H9 (cell line): ENCODE measurements at regions not wholly inside any gene's neighbourhood (a gene's known extent, or its start where the extent isn't known, plus 50 kb on each side); places are given as distances from the start of the nearest gene placed in this dataset.

ENCODE experiments used
- DNase-seq: peaks from one replicate; pipeline ENCODE4 v3.0.0-alpha.2; 2017
- H2AFZ ChIP-seq: one replicate; pipeline ENCODE4 v1.6.1; 2013; ENCODE audit warnings: mild to moderate bottlenecking, low read length, control low read depth, moderate library complexity
- H2AK5ac ChIP-seq: 2 replicates; pipeline ENCODE4 v1.6.1; 2013; ENCODE audit warnings: low read length, control low read depth, mixed read lengths; ENCODE audit not compliant: insufficient read length
- H2BK120ac ChIP-seq: one replicate; pipeline ENCODE4 v1.6.1; 2013; ENCODE audit warnings: low read depth, mild to moderate bottlenecking, low read length, control low read depth, inconsistent platforms; ENCODE audit not compliant: poor library complexity, severe bottlenecking
- H2BK12ac ChIP-seq: 2 replicates; pipeline ENCODE4 v1.6.1; 2013; ENCODE audit warnings: low read length, control low read depth, mixed read lengths, low read depth; ENCODE audit not compliant: insufficient read length
- H2BK15ac ChIP-seq: 2 replicates; pipeline ENCODE4 v1.6.1; 2013; ENCODE audit warnings: low read depth, low read length, control low read depth
- H2BK20ac ChIP-seq: one replicate; pipeline ENCODE4 v1.6.1; 2013; ENCODE audit warnings: low read depth, mild to moderate bottlenecking, low read length, control low read depth, inconsistent platforms; ENCODE audit not compliant: poor library complexity, severe bottlenecking
- H2BK5ac ChIP-seq: 2 replicates; pipeline ENCODE4 v1.6.1; 2013; ENCODE audit warnings: low read length, control low read depth, mixed read lengths; ENCODE audit not compliant: insufficient read length
- H3K14ac ChIP-seq: 2 replicates; pipeline ENCODE4 v1.6.1; 2013; ENCODE audit warnings: low read length, control low read depth; ENCODE audit not compliant: insufficient read depth
- H3K18ac ChIP-seq: 2 replicates; pipeline ENCODE4 v1.6.1; 2013; ENCODE audit warnings: low read depth, mild to moderate bottlenecking, mixed read lengths, low read length, control low read depth; ENCODE audit not compliant: insufficient read length
- H3K23ac ChIP-seq: 2 replicates; pipeline ENCODE4 v1.6.1; 2013; ENCODE audit warnings: low read length, control low read depth, mixed read lengths, low read depth; ENCODE audit not compliant: insufficient read length
- H3K23me2 ChIP-seq: 2 replicates; pipeline ENCODE4 v1.6.1; 2013; ENCODE audit warnings: low read depth, mild to moderate bottlenecking, mixed read lengths, low read length, control low read depth; ENCODE audit not compliant: insufficient read length, poor library complexity, severe bottlenecking
- H3K27ac ChIP-seq: 2 replicates; pipeline ENCODE4 v1.5.1; 2013; ENCODE audit warnings: low read length, control low read depth, mixed read lengths, low read depth; ENCODE audit not compliant: insufficient read length
- H3K27me3 ChIP-seq: 2 replicates; pipeline ENCODE4 v1.6.1; 2013; ENCODE audit warnings: low read length, control low read depth, inconsistent platforms; ENCODE audit not compliant: insufficient read depth
- H3K4ac ChIP-seq: 2 replicates; pipeline ENCODE4 v1.6.1; 2013; ENCODE audit warnings: low read depth, mild to moderate bottlenecking, control low read depth, inconsistent platforms, low read length, moderate library complexity
- H3K4me1 ChIP-seq: 2 replicates; pipeline ENCODE4 v1.6.1; 2013; ENCODE audit warnings: low read length, control low read depth, inconsistent platforms; ENCODE audit not compliant: insufficient read depth
- H3K4me2 ChIP-seq: 2 replicates; pipeline ENCODE4 v1.6.1; 2013; ENCODE audit warnings: low read length, control low read depth, mixed read lengths; ENCODE audit not compliant: insufficient read length, insufficient read depth
- H3K56ac ChIP-seq: 2 replicates; pipeline ENCODE4 v1.6.1; 2013; ENCODE audit warnings: low read depth, mild to moderate bottlenecking, mixed read lengths, low read length, control low read depth; ENCODE audit not compliant: insufficient read length
- H3K79me1 ChIP-seq: 2 replicates; pipeline ENCODE4 v1.6.1; 2013; ENCODE audit warnings: low read depth, mild to moderate bottlenecking, moderate library complexity, low read length, control low read depth, inconsistent platforms; ENCODE audit not compliant: insufficient read depth, poor library complexity, severe bottlenecking
- H3K79me2 ChIP-seq: 2 replicates; pipeline ENCODE4 v1.6.1; 2013; ENCODE audit warnings: low read length, control low read depth, inconsistent platforms; ENCODE audit not compliant: insufficient read depth
- H3K9ac ChIP-seq: 2 replicates; pipeline ENCODE4 v1.6.1; 2013; ENCODE audit warnings: low read length, control low read depth, mixed read lengths; ENCODE audit not compliant: insufficient read length; ENCODE audit errors: extremely low read depth
- H3K9me3 ChIP-seq: one replicate; pipeline ENCODE4 v1.6.1; 2013; ENCODE audit warnings: low read depth, low read length, inconsistent platforms; ENCODE audit not compliant: control insufficient read depth
- H3T11ph ChIP-seq: one replicate; pipeline ENCODE4 v1.6.1; 2013; ENCODE audit warnings: mild to moderate bottlenecking, low read length, control low read depth, inconsistent platforms
- H4K20me1 ChIP-seq: one replicate; pipeline ENCODE4 v1.6.1; 2013; ENCODE audit not compliant: control insufficient read depth, insufficient read length, insufficient read depth
- H4K5ac ChIP-seq: 2 replicates; pipeline ENCODE4 v1.6.1; 2013; ENCODE audit warnings: low read depth, mild to moderate bottlenecking, mixed read lengths, low read length, control low read depth; ENCODE audit not compliant: insufficient read length
- H4K8ac ChIP-seq: replicated peaks from 2 replicates; pipeline ENCODE4 v1.6.1; 2013; ENCODE audit warnings: low read length, control low read depth, mixed read lengths, low read depth; ENCODE audit not compliant: insufficient read length
- H4K91ac ChIP-seq: 2 replicates; pipeline ENCODE4 v1.6.1; 2013; ENCODE audit warnings: low read depth, mild to moderate bottlenecking, moderate library complexity, mixed read lengths, low read length, control low read depth; ENCODE audit not compliant: insufficient read length
- H3K27ac Mint-ChIP-seq, 3 experiments: 2 replicates in 2 of 3; 3 replicates in 1 of 3; pipeline ENCODE4 v1.8.0; 2020 to 2021; ENCODE audit warnings: mixed read lengths in 3 of 3, mild to moderate bottlenecking in 1 of 3, moderate library complexity in 1 of 3
- H3K27me3 Mint-ChIP-seq: 2 replicates; pipeline ENCODE4 v1.8.0; 2021; ENCODE audit warnings: low read depth, mild to moderate bottlenecking, moderate library complexity, mixed read lengths
- H3K36me3 Mint-ChIP-seq, 3 experiments: 2 replicates in 2 of 3; 3 replicates in 1 of 3; pipeline ENCODE4 v1.8.0; 2020 to 2021; ENCODE audit warnings: low read depth in 3 of 3, mixed read lengths in 3 of 3; ENCODE audit not compliant: insufficient read depth in 1 of 3
- H3K4me1 Mint-ChIP-seq, 2 experiments: 2 replicates each; pipeline ENCODE4 v1.8.0; 2020; ENCODE audit warnings: mixed read lengths in 2 of 2
- H3K4me3 Mint-ChIP-seq, 2 experiments: 2 replicates in 1 of 2; 3 replicates in 1 of 2; pipeline ENCODE4 v1.8.0; 2020 to 2021; ENCODE audit warnings: mild to moderate bottlenecking in 2 of 2, mixed read lengths in 2 of 2, moderate library complexity in 1 of 2
- H3K9me3 Mint-ChIP-seq, 2 experiments: 2 replicates in 1 of 2; 3 replicates in 1 of 2; pipeline ENCODE4 v1.8.0; 2020; ENCODE audit warnings: mild to moderate bottlenecking in 2 of 2, mixed read lengths in 2 of 2, moderate library complexity in 1 of 2
- WGBS: extraction: QIAGEN DNeasy Blood & Tissue Kit; methylation state at CpG from one replicate; pipeline ENCODE4 v1.1.7; 2013; ENCODE audit warnings: missing lambda C conversion rate, low lambda C conversion rate, mixed read lengths; ENCODE audit not compliant: insufficient read length; ENCODE audit errors: extremely low coverage; 5-methylcytosine and 5-hydroxymethylcytosine counted together
- TF ChIP-seq, protein P1 (sequence below): fragments of 200-600 bp; sonication (generic); conservative IDR thresholded peaks from 3 replicates; pipeline ENCODE4 v1.8.0; 2021; ENCODE audit warnings: antibody characterized with exemption, mild to moderate bottlenecking

DNA sequence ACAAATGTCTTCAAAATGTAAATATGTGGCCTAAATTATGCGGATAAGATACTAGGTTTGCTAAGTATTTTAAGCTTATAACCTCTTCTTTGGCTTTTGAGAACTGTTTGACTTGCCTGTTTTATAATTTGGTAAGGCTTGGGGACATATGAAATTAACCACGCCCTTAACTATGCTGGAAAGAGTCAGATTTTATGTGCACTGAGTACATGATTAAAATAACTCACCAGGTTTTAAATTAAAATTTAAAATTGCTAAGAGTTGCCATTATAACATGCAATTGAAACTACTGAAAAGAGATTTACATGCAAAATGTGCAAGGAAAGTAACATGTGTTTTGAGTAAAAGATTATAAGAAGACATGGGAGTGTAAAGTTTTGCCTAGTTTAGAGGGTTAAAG lies 141.9 kb downstream of the WDR11 start:
- Histone ChIP-seq H3K79me1 (no peaks in the 10 kb centered on the region), H2AFZ (no peak overlapping the region), H3K23me2 (peaks cover 2% of the 10 kb centered on the region), H3K27me3 (no peaks in the 10 kb centered on the region), H4K20me1 (no peaks in the 10 kb centered on the region), H4K5ac (no peak overlapping the region), H2BK5ac (no peak overlapping the region), H4K91ac (no peak overlapping the region), H3K56ac (no peak overlapping the region), H3K4ac (no peak overlapping the region), H3K18ac (no peak overlapping the region), H2BK20ac (no peak overlapping the region), H2BK12ac (no peak overlapping the region), H3K4me1 (no peaks in the 10 kb centered on the region), H3T11ph (no peak overlapping the region), H3K14ac (no peak overlapping the region), H3K79me2 (no peaks in the 10 kb centered on the region), H3K9me3 (peaks cover 27% of the 10 kb centered on the region), H2AK5ac (no peak overlapping the region), H4K8ac (no peak overlapping the region), H3K9ac (no peak overlapping the region), H2BK15ac (no peak overlapping the region), H2BK120ac (no peak overlapping the region), H3K4me2 (no peak overlapping the region), H3K23ac (no peak overlapping the region), H3K27ac (no peak overlapping the region)
- H3K9me3 Mint-ChIP-seq = peaks cover 21 to 31% of the 10 kb centered on the region in 2 experiments
- DNase-seq = no peak
- H3K4me1 Mint-ChIP-seq = peaks cover 0 to 7% of the 10 kb centered on the region in 2 experiments; a peak in 2 of 4 replicates
- H3K4me3 Mint-ChIP-seq = no peak overlapping the region
- no CpG with 5 or more reads among the region's 2 CpGs for WGBS
- TF ChIP-seq, protein P1, sequence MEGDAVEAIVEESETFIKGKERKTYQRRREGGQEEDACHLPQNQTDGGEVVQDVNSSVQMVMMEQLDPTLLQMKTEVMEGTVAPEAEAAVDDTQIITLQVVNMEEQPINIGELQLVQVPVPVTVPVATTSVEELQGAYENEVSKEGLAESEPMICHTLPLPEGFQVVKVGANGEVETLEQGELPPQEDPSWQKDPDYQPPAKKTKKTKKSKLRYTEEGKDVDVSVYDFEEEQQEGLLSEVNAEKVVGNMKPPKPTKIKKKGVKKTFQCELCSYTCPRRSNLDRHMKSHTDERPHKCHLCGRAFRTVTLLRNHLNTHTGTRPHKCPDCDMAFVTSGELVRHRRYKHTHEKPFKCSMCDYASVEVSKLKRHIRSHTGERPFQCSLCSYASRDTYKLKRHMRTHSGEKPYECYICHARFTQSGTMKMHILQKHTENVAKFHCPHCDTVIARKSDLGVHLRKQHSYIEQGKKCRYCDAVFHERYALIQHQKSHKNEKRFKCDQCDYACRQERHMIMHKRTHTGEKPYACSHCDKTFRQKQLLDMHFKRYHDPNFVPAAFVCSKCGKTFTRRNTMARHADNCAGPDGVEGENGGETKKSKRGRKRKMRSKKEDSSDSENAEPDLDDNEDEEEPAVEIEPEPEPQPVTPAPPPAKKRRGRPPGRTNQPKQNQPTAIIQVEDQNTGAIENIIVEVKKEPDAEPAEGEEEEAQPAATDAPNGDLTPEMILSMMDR = no peak
- peaks cover 8 to 30% (median 20%) of the 10 kb centered on the region in 3 experiments for H3K36me3 Mint-ChIP-seq
- no peak overlapping the region for H3K27ac Mint-ChIP-seq
- peaks cover 8% of the 10 kb centered on the region for H3K27me3 Mint-ChIP-seq
